Ovary (tissue), 7 donors: ENCODE measurements at regions not wholly inside any gene's neighbourhood (a gene's known extent, or its start where the extent isn't known, plus 50 kb on each side); places are given as distances from the start of the nearest gene placed in this dataset.
"Not testable (repeated sequence)": the region's sequence is repeated elsewhere in the genome, so short reads cannot be mapped to it uniquely, and the experiment has no call there.

Experiments
- DNase-seq, 5 donors: peaks; one replicate each; pipeline ENCODE4 v3.0.0-alpha.2; 2019 to 2020
- H3K27ac ChIP-seq, 2 donors: fragments of 200-600 bp; one replicate each; pipeline versions ENCODE4 v1.5.1 to v1.8.0; 2019 to 2022
- H3K27me3 ChIP-seq: fragments of 200-600 bp; one replicate; pipeline ENCODE4 v1.8.0; 2022
- H3K36me3 ChIP-seq: fragments of 200-600 bp; sonication (generic); one replicate; pipeline ENCODE4 v1.5.1; 2019
- H3K4me1 ChIP-seq: one replicate; pipeline ENCODE4 v1.8.1; 2013; ENCODE audit warnings: mild to moderate bottlenecking, moderate library complexity; ENCODE audit not compliant: insufficient read depth
- H3K4me3 ChIP-seq: fragments of 200-600 bp; sonication (generic); one replicate; pipeline ENCODE4 v1.5.1; 2017
- H3K9me3 ChIP-seq, 2 donors: fragments of 200-600 bp in 1 of 2; sonication (generic) in 1 of 2; one replicate each; pipeline versions ENCODE4 v1.5.1 to v1.8.1; 2013 to 2019; ENCODE audit warnings: mild to moderate bottlenecking in 1 of 2, moderate library complexity in 1 of 2
- CTCF ChIP-seq, 3 donors: fragments of 450-650 bp in 2 of 3; fragments of 200-600 bp in 1 of 3; IDR thresholded peaks; one replicate each; pipeline versions ENCODE4 v1.5.1 to v1.8.0; 2016 to 2022; ENCODE audit warnings: antibody characterized with exemption in 3 of 3, mild to moderate bottlenecking in 1 of 3
- EP300 ChIP-seq: sonication (generic); formaldehyde crosslinking; IDR thresholded peaks from one replicate; pipeline ENCODE4 v1.6.1; 2017; ENCODE audit warnings: antibody characterized with exemption
- POLR2A ChIP-seq: fragments of 450-650 bp; IDR thresholded peaks from one replicate; pipeline ENCODE4 v1.6.1; 2017; ENCODE audit warnings: antibody characterized with exemption, mild to moderate bottlenecking, moderate library complexity
- WGBS, 3 donors: extraction: QIAGEN DNeasy Blood & Tissue Kit in 1 of 3; methylation state at CpG; one replicate each; pipeline versions ENCODE4 v1.1.5 to v1.1.7; 2013 to 2017; 5-methylcytosine and 5-hydroxymethylcytosine counted together
- intact Hi-C, 4 donors: fragments of 100-400 bp; cut with DNase I; formaldehyde crosslinking; loops; one replicate each; pipeline versions ENCODE4 v1.11.0 to v1.15.1; 2022 to 2023
- donor health status: DM: no; HTN: no; CAD: no; lungs with moderate emphysema.
- donor health status: DM: no; HTN: no; CAD: no.
- donor health status: Bipolar disorder and iron deficiency.
- donor health status: DM: no; HTN: no; CAD: no.
- donor health status: DM: yes; HTN: yes; CAD: no.

GRCh38 chr3:164351131-164351530, 727.2 kb downstream of the SI start:
- no peak overlapping the region for H3K4me3 ChIP-seq
- H3K27me3 ChIP-seq = no peaks in the 10 kb centered on the region
- H3K27ac ChIP-seq = no peak overlapping the region
- DNase-seq = no peak
- no peaks in the 10 kb centered on the region for H3K4me1 ChIP-seq
- H3K9me3 ChIP-seq = no peaks in the 10 kb centered on the region
- intact Hi-C loops = no loop called here
- TF ChIP-seq CTCF (IDR thresholded peaks at IDR 0.05) = no peak
- no peak for TF ChIP-seq POLR2A
- no peak for TF ChIP-seq EP300
- H3K36me3 ChIP-seq = no peaks in the 10 kb centered on the region

- H3K27ac ChIP-seq, H3K4me1 ChIP-seq, H3K9me3 ChIP-seq, H3K4me3 ChIP-seq, DNase-seq, intact Hi-C loops, H3K36me3 ChIP-seq, H3K27me3 ChIP-seq: not testable (repeated sequence)
- WGBS, 3 donors = 84 to 91% (median 85%) methylated on average over 5 of the region's 5 CpGs
These were observed 736.1 kb downstream of the SI start for GRCh38 chr3:164342206-164342605.

- WGBS, 3 donors = 94 to 96% (median 96%) methylated on average over 20 of the region's 20 CpGs
- Histone ChIP-seq H3K9me3 (no peaks in the 10 kb centered on the region), H3K4me3 (no peak overlapping the region), H3K4me1 (no peaks in the 10 kb centered on the region), H3K27ac (no peak overlapping the region), H3K36me3 (no peaks in the 10 kb centered on the region), H3K27me3 (no peaks in the 10 kb centered on the region)
- TF ChIP-seq CTCF (IDR thresholded peaks at IDR 0.05) (no peak), EP300 (no peak), POLR2A (no peak)
- intact Hi-C loops = no loop called here
- no peak for DNase-seq
These were observed 737.2 kb downstream of the SI start for GRCh38 chr3:164341086-164341485.

- H3K4me1 ChIP-seq = no peaks in the 10 kb centered on the region
- no peak for TF ChIP-seq POLR2A
- TF ChIP-seq CTCF (IDR thresholded peaks at IDR 0.05) = no peak
- no peak for TF ChIP-seq EP300
- intact Hi-C loops = no loop called here
- DNase-seq = no peak
- no peak overlapping the region for H3K4me3 ChIP-seq
- H3K36me3 ChIP-seq = no peaks in the 10 kb centered on the region
- no peaks in the 10 kb centered on the region for H3K27me3 ChIP-seq
- 93 to 95% (median 94%) methylated on average over 8 of the region's 8 CpGs for WGBS, 3 donors
- no peak overlapping the region for H3K27ac ChIP-seq
- H3K9me3 ChIP-seq = no peaks in the 10 kb centered on the region
These were observed 738.0 kb downstream of the SI start for GRCh38 chr3:164340273-164340672.

GRCh38 chr3:164332831-164333802, 745.2 kb downstream of the SI start:
- H3K27me3 ChIP-seq = no peaks in the 10 kb centered on the region
- H3K4me3 ChIP-seq = no peak overlapping the region
- intact Hi-C loops = no loop called here
- no peak overlapping the region for H3K27ac ChIP-seq
- DNase-seq = peak in 3 of 5 donors; percentile 21 to 31 (median 28)
- no peak for TF ChIP-seq POLR2A
- TF ChIP-seq CTCF (IDR thresholded peaks at IDR 0.05) = no peak
- TF ChIP-seq EP300 = no peak
- H3K9me3 ChIP-seq = no peaks in the 10 kb centered on the region
- H3K36me3 ChIP-seq = no peaks in the 10 kb centered on the region
- WGBS, 3 donors = 4 to 6% (median 6%) methylated on average over 10 of the region's 10 CpGs
- H3K4me1 ChIP-seq = peaks cover 2% of the 10 kb centered on the region
